A549 (cell line): ENCODE measurements at regions not wholly inside any gene's neighbourhood (a gene's known extent, or its start where the extent isn't known, plus 50 kb on each side); places are given as distances from the start of the nearest gene placed in this dataset.

ENCODE experiments used
- ATAC-seq, 2 experiments: fragments of 200-7000 bp in 1 of 2; fragments of >200 bp in 1 of 2; cut with Nextera tagmentation in 1 of 2; cut with Tn5 transposase in 1 of 2; 3 replicates each; pipeline versions ENCODE4 v1.8.0 to v1.9.1; 2018 to 2020; ENCODE audit warnings: mild to moderate bottlenecking in 1 of 2, moderate library complexity in 1 of 2
- CTCF ChIA-PET: fragments of 300-600 bp; sonication (Branson Sonifier 250); formaldehyde crosslinking; extraction: SDS; loops from one replicate; lab custom pipeline; 2021; ENCODE audit warnings: antibody characterized with exemption, inconsistent platforms; lab: Yijun Ruan, JAX
- POLR2A ChIA-PET: fragments of 350-600 bp; formaldehyde crosslinking; extraction: SDS; loops from one replicate; lab custom pipeline; 2021; ENCODE audit warnings: antibody characterized with exemption, inconsistent platforms; lab: Yijun Ruan, JAX
- DNase-seq, 2 experiments: peaks; one replicate each; pipeline versions ENCODE4 v3.0.0 to v3.0.0-alpha.2; 2011 to 2016; ENCODE audit warnings: low read depth in 1 of 2, low spot score in 1 of 2
- FAIRE-seq: peaks from 2 replicates; lab custom pipeline; 2011; peaks lifted over from hg19 to GRCh38; lab: Jason Lieb, UNC
- H3K27ac ChIP-seq, 2 experiments: fragments of >200 bp; sonication (Bioruptor Twin); formaldehyde crosslinking; 3 replicates each; pipeline ENCODE4 v1.5.1; 2016 to 2017
- H3K4me1 ChIP-seq: fragments of >200 bp; sonication (Bioruptor Twin); formaldehyde crosslinking; 3 replicates; pipeline ENCODE4 v1.6.1; 2016
- H3K4me2 ChIP-seq: fragments of >200 bp; sonication (Bioruptor Twin); formaldehyde crosslinking; 3 replicates; pipeline ENCODE4 v1.6.1; 2016
- H3K4me3 ChIP-seq: fragments of >200 bp; sonication (Bioruptor Twin); formaldehyde crosslinking; 3 replicates; pipeline ENCODE4 v1.5.1; 2016
- H3K9me3 ChIP-seq: fragments of >200 bp; sonication (Bioruptor Twin); formaldehyde crosslinking; 3 replicates; pipeline ENCODE4 v1.6.1; 2016
- CBX2 ChIP-seq: fragments of 200-600 bp; sonication (generic); IDR thresholded peaks from 2 replicates; pipeline ENCODE4 v1.6.1; 2016; ENCODE audit warnings: low read depth, mild to moderate bottlenecking, borderline replicate concordance
- CEBPB ChIP-seq, 2 experiments: fragments of >200 bp in 1 of 2; sonication (Bioruptor Twin) in 1 of 2; formaldehyde crosslinking in 1 of 2; IDR thresholded peaks; 2 replicates each; pipeline ENCODE4 v1.6.1; 2012 to 2016
- CHD2 ChIP-seq: fragments of 150-350 bp; IDR thresholded peaks from 2 replicates; pipeline ENCODE4 v1.6.1; 2014; ENCODE audit warnings: low read length; ENCODE audit not compliant: partially characterized antibody
- CHD4 ChIP-seq: fragments of 200-600 bp; sonication (generic); IDR thresholded peaks from 2 replicates; pipeline ENCODE4 v1.6.1; 2016; ENCODE audit warnings: antibody characterized with exemption, mild to moderate bottlenecking, borderline replicate concordance
- EHF ChIP-seq: fragments of 250-450 bp; sonication (Bioruptor Pico); IDR thresholded peaks from 2 replicates; pipeline ENCODE4 v1.5.0; 2020; ENCODE audit warnings: mild to moderate bottlenecking
- EHMT2 ChIP-seq: fragments of 200-600 bp; sonication (generic); IDR thresholded peaks from 2 replicates; pipeline ENCODE4 v1.6.1; 2016; ENCODE audit warnings: antibody characterized with exemption, low read depth, mild to moderate bottlenecking, moderate library complexity
- ESRRA ChIP-seq: fragments of 150-350 bp; IDR thresholded peaks from 2 replicates; pipeline ENCODE4 v1.6.1; 2014; ENCODE audit warnings: mild to moderate bottlenecking, low read length, borderline replicate concordance
- FOSB ChIP-seq: fragments of 250-450 bp; sonication (Bioruptor Pico); IDR thresholded peaks from 2 replicates; pipeline ENCODE4 v1.5.0; 2020; ENCODE audit warnings: mild to moderate bottlenecking, moderate library complexity
- FOSL2 ChIP-seq, 2 experiments: fragments of 450-650 bp in 1 of 2; fragments of >200 bp in 1 of 2; sonication (Bioruptor Twin) in 1 of 2; formaldehyde crosslinking; IDR thresholded peaks; 2 replicates each; pipeline versions ENCODE4 v1.5.0 to v1.6.1; 2016 to 2020; ENCODE audit warnings: mild to moderate bottlenecking in 1 of 2, moderate library complexity in 1 of 2
- HDAC2 ChIP-seq: fragments of 200-600 bp; sonication (generic); IDR thresholded peaks from 2 replicates; pipeline ENCODE4 v1.6.1; 2016
- HES2 ChIP-seq: fragments of >200 bp; sonication (Bioruptor Twin); formaldehyde crosslinking; IDR thresholded peaks from 2 replicates; pipeline ENCODE4 v1.6.1; 2016
- HMGXB4 ChIP-seq: fragments of 250-450 bp; sonication (Bioruptor Pico); IDR thresholded peaks from 2 replicates; pipeline ENCODE4 v1.5.0; 2021; ENCODE audit warnings: mild to moderate bottlenecking, moderate library complexity, borderline replicate concordance
- HOXA7 ChIP-seq: fragments of 250-450 bp; sonication (Bioruptor Pico); IDR thresholded peaks from 2 replicates; pipeline ENCODE4 v1.5.0; 2020; ENCODE audit warnings: mild to moderate bottlenecking, moderate library complexity
- HOXB5 ChIP-seq: fragments of 250-450 bp; sonication (Bioruptor Pico); IDR thresholded peaks from 2 replicates; pipeline ENCODE4 v1.5.0; 2020; ENCODE audit warnings: mild to moderate bottlenecking, moderate library complexity
- JUNB ChIP-seq: fragments of >200 bp; sonication (Bioruptor Twin); formaldehyde crosslinking; IDR thresholded peaks from 2 replicates; pipeline ENCODE4 v1.6.1; 2016
- MAFK ChIP-seq: fragments of 450-650 bp; IDR thresholded peaks from 2 replicates; pipeline ENCODE4 v1.6.1; 2014; ENCODE audit not compliant: partially characterized antibody
- MAZ ChIP-seq: fragments of 150-350 bp; IDR thresholded peaks from 2 replicates; pipeline ENCODE4 v1.6.1; 2014; ENCODE audit warnings: antibody characterized with exemption, low read depth, low read length, borderline replicate concordance
- NPAS2 ChIP-seq: fragments of 250-450 bp; sonication (Bioruptor Pico); IDR thresholded peaks from 2 replicates; pipeline ENCODE4 v1.8.0; 2022; ENCODE audit warnings: mild to moderate bottlenecking, moderate library complexity, borderline replicate concordance
- NR3C1 ChIP-seq: fragments of >200 bp; sonication (Bioruptor Twin); formaldehyde crosslinking; IDR thresholded peaks from 3 replicates; pipeline ENCODE4 v1.6.1; 2017
- POLR2A ChIP-seq: IDR thresholded peaks from 2 replicates; pipeline ENCODE4 v1.6.1; 2012; ENCODE audit warnings: mild to moderate bottlenecking, low read length
- POLR2AphosphoS2 ChIP-seq: conservative IDR thresholded peaks from 2 replicates; pipeline ENCODE4 v1.6.1; 2012; ENCODE audit warnings: low read length, improper control_type of control experiment, inconsistent platforms
- RAD21 ChIP-seq, 2 experiments: fragments of >200 bp in 1 of 2; sonication (Bioruptor Twin) in 1 of 2; formaldehyde crosslinking in 1 of 2; IDR thresholded peaks in 1 of 2; conservative IDR thresholded peaks in 1 of 2; 2 replicates in 1 of 2; 3 replicates in 1 of 2; pipeline ENCODE4 v1.6.1; 2012 to 2018; ENCODE audit warnings: inconsistent platforms in 1 of 2
- RFX5 ChIP-seq: fragments of 450-650 bp; IDR thresholded peaks from 2 replicates; pipeline ENCODE4 v1.7.1; 2014; ENCODE audit warnings: antibody characterized with exemption, mild to moderate bottlenecking, moderate library complexity
- SREBF2 ChIP-seq: fragments of 450-650 bp; IDR thresholded peaks from 2 replicates; pipeline ENCODE4 v1.6.1; 2014; ENCODE audit warnings: mild to moderate bottlenecking, moderate library complexity
- TFCP2L1 ChIP-seq: fragments of 250-450 bp; sonication (Bioruptor Pico); IDR thresholded peaks from 2 replicates; pipeline ENCODE4 v1.5.0; 2021; ENCODE audit warnings: mild to moderate bottlenecking
- WGBS: methylation state at CpG from one replicate; pipeline ENCODE4 v1.1.6; 2017; ENCODE audit errors: missing lambda C conversion rate; 5-methylcytosine and 5-hydroxymethylcytosine counted together
- TF ChIP-seq, protein P1 (sequence below): IDR thresholded peaks from 2 replicates; pipeline ENCODE4 v1.6.1; 2012
- TF ChIP-seq, protein P2 (sequence below): fragments of >200 bp; sonication (Bioruptor Twin); formaldehyde crosslinking; IDR thresholded peaks from 3 replicates; pipeline ENCODE4 v1.6.1; 2016
- TF ChIP-seq, protein P3 (sequence below): fragments of >200 bp; sonication (Bioruptor Twin); formaldehyde crosslinking; IDR thresholded peaks from 3 replicates; pipeline ENCODE4 v1.5.1; 2016
- TF ChIP-seq, protein P4 (sequence below): fragments of 250-450 bp; sonication (Bioruptor Pico); IDR thresholded peaks from 2 replicates; pipeline ENCODE4 v1.5.0; 2020; ENCODE audit warnings: low read depth, mild to moderate bottlenecking, moderate library complexity

- ATAC-seq (no peak), DNase-seq (no peak), FAIRE-seq (no peak)
- no peak overlapping the region for H3K27ac ChIP-seq
- POLR2A ChIA-PET: no interaction called here
- TF ChIP-seq JUNB (no peak), RFX5 (no peak), SREBF2 (no peak), FOSB (no peak), TFCP2L1 (CRISPR knock-in tag) (no peak), HOXB5 (CRISPR knock-in tag) (no peak), CBX2 (no peak), POLR2A (no peak), NPAS2 (no peak), NR3C1 (no peak), HOXA7 (no peak), RAD21 (conservative IDR thresholded peaks at IDR 0.05 in 1 of 2, IDR thresholded peaks at IDR 0.05 in 1 of 2) (no peak), ESRRA (no peak), MAZ (no peak), EHF (CRISPR knock-in tag) (no peak)
- TF ChIP-seq, protein P1, sequence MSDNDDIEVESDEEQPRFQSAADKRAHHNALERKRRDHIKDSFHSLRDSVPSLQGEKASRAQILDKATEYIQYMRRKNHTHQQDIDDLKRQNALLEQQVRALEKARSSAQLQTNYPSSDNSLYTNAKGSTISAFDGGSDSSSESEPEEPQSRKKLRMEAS: no peak
- TF ChIP-seq, protein P2, sequence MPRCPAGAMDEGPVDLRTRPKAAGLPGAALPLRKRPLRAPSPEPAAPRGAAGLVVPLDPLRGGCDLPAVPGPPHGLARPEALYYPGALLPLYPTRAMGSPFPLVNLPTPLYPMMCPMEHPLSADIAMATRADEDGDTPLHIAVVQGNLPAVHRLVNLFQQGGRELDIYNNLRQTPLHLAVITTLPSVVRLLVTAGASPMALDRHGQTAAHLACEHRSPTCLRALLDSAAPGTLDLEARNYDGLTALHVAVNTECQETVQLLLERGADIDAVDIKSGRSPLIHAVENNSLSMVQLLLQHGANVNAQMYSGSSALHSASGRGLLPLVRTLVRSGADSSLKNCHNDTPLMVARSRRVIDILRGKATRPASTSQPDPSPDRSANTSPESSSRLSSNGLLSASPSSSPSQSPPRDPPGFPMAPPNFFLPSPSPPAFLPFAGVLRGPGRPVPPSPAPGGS: no peak
- H3K4me1 ChIP-seq: peaks cover 8% of the 10 kb centered on the region; the same call in 2 of the 3 replicates
- H3K4me3 ChIP-seq: no peak overlapping the region
- CTCF ChIA-PET: no interaction called here
- H3K4me2 ChIP-seq: no peak overlapping the region
- H3K9me3 ChIP-seq: no peaks in the 10 kb centered on the region
- WGBS: 85% methylated on average over 1 of the region's 1 CpG
Measured at GRCh38 chr13:80118099-80118498, 222.8 kb downstream of the SPRY2 start.

DNA sequence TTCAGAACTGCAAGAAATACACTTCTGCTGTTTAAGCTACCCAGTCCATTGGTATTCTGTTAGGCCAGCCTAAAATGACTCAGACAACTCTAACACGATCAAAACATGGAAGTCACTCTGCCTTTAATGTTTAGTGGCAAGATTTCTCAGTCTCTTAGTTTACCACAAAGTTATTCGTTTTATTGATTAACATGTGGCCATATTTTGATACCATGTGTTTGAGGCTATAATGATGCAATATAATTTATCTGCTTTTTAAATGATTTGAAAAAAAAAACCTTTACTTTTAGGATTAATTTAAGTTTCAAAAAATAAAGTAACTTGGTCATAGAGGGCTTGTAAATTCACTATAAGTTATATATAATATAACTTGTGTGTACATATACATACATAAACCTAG is 223.4 kb downstream of the SPRY2 start:
- H3K9me3 ChIP-seq: no peaks in the 10 kb centered on the region

More for the DNA sequence above, 223.4 kb downstream of the SPRY2 start:
- Histone ChIP-seq H3K27ac (no peak overlapping the region), H3K4me3 (no peak overlapping the region), H3K4me1 (peaks cover 8% of the 10 kb centered on the region; the same call in 2 of the 3 replicates), H3K4me2 (no peak overlapping the region)
- FAIRE-seq (no peak), ATAC-seq (no peak), DNase-seq (no peak)
- CTCF ChIA-PET: no interaction called here
- no peak for TF ChIP-seq CHD2
- no peak for TF ChIP-seq NR3C1
- no peak for TF ChIP-seq POLR2AphosphoS2
- no peak for TF ChIP-seq CEBPB (IDR thresholded peaks at IDR 0.05)
- no peak for TF ChIP-seq FOSL2 (IDR thresholded peaks at IDR 0.05)
- TF ChIP-seq FOSL2 (CRISPR knock-in tag; IDR thresholded peaks at IDR 0.05): no peak
- no peak for TF ChIP-seq HMGXB4 (CRISPR knock-in tag)
- TF ChIP-seq SREBF2: no peak
- no peak for TF ChIP-seq EHMT2
- TF ChIP-seq, protein P3, sequence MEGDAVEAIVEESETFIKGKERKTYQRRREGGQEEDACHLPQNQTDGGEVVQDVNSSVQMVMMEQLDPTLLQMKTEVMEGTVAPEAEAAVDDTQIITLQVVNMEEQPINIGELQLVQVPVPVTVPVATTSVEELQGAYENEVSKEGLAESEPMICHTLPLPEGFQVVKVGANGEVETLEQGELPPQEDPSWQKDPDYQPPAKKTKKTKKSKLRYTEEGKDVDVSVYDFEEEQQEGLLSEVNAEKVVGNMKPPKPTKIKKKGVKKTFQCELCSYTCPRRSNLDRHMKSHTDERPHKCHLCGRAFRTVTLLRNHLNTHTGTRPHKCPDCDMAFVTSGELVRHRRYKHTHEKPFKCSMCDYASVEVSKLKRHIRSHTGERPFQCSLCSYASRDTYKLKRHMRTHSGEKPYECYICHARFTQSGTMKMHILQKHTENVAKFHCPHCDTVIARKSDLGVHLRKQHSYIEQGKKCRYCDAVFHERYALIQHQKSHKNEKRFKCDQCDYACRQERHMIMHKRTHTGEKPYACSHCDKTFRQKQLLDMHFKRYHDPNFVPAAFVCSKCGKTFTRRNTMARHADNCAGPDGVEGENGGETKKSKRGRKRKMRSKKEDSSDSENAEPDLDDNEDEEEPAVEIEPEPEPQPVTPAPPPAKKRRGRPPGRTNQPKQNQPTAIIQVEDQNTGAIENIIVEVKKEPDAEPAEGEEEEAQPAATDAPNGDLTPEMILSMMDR: no peak
- no peak for TF ChIP-seq CHD4
- TF ChIP-seq HDAC2: no peak
- no peak for TF ChIP-seq MAFK
- TF ChIP-seq ESRRA: no peak
- no peak for TF ChIP-seq HES2
- TF ChIP-seq, protein P4, sequence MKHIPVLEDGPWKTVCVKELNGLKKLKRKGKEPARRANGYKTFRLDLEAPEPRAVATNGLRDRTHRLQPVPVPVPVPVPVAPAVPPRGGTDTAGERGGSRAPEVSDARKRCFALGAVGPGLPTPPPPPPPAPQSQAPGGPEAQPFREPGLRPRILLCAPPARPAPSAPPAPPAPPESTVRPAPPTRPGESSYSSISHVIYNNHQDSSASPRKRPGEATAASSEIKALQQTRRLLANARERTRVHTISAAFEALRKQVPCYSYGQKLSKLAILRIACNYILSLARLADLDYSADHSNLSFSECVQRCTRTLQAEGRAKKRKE: no peak
- WGBS: 65% methylated on average over 2 of the region's 2 CpGs
- POLR2A ChIA-PET: no interaction called here
